ENCODE measurements at regions not wholly inside any gene's neighbourhood (a gene's known extent, or its start where the extent isn't known, plus 50 kb on each side); places are given as distances from the start of the nearest gene placed in this dataset.

- Histone ChIP-seq H3K27ac (ENCODE audit: low read length in 2 of 2) (no peak overlapping the region), H3K79me2 (ENCODE audit: control insufficient read depth, insufficient read depth, low read length) (no peaks in the 10 kb centered on the region), H3K36me3 (replicated peaks in 1 of 2; ENCODE audit: control extremely low read depth in 1 of 2, control insufficient read depth in 1 of 2, extremely low read depth in 1 of 2, insufficient read depth in 2 of 2, low read length in 1 of 2) (no peaks in the 10 kb centered on the region), H2AFZ (ENCODE audit: insufficient read depth, low read depth, low read length, poor library complexity, severe bottlenecking) (no peak overlapping the region), H3K4me1 (ENCODE audit: control insufficient read depth in 2 of 2, insufficient read depth in 2 of 2, low read length in 2 of 2) (no peaks in the 10 kb centered on the region), H3K9ac (ENCODE audit: low read length) (no peak overlapping the region), H3K4me3 (ENCODE audit: control extremely low read depth in 1 of 5, extremely low read depth in 1 of 5, insufficient read depth in 1 of 5, low read depth in 2 of 5, low read length in 4 of 5) (no peak overlapping the region), H3K4me2 (replicated peaks; ENCODE audit: low read depth, low read length, poor library complexity, severe bottlenecking) (no peak overlapping the region), H4K20me1 (ENCODE audit: control insufficient read depth, insufficient read depth, low read length, poor library complexity, severe bottlenecking) (no peaks in the 10 kb centered on the region), H3K27me3 (replicated peaks in 1 of 4; ENCODE audit: control extremely low read depth in 1 of 4, control insufficient read depth in 3 of 4, insufficient read depth in 4 of 4, low read length in 3 of 4) (no peaks in the 10 kb centered on the region), H3K9me3 (ENCODE audit: control extremely low read depth in 1 of 3, control insufficient read depth in 2 of 3, insufficient read depth in 1 of 3, low read length in 2 of 3) (peaks cover 0 to 4% (median 0%) of the 10 kb centered on the region in 3 donors)
- Mint-ChIP-seq H3K9me3 (ENCODE audit: insufficient read depth) (no peaks in the 10 kb centered on the region), H3K27ac (no peak overlapping the region), H3K27me3 (no peaks in the 10 kb centered on the region), H3K4me1 (no peaks in the 10 kb centered on the region), H3K4me3 (no peak overlapping the region)
- WGBS (ENCODE audit: insufficient coverage), result 63% methylated on average over 5 of the region's 8 CpGs
- intact Hi-C loops (cut with micrococcal nuclease), result no loop called here
- ChIA-PET POLR2A (no interaction called here), CTCF (no interaction called here)
- TF ChIP-seq EZH2 (IDR thresholded peaks at IDR 0.05; ENCODE audit: borderline replicate concordance, insufficient read depth, low read depth, low read length, poor library complexity, severe bottlenecking) (no peak), CTCF (IDR thresholded peaks at IDR 0.05) (no peak)
- ATAC-seq (ENCODE audit: low read depth) (no peak), DNase-seq (no peak)
Observed at GRCh38 chr10:44478876-44479705, 94.2 kb upstream of the CXCL12 start.

- DNase-seq (no peak), ATAC-seq (ENCODE audit: low read depth) (no peak)
- H2AFZ ChIP-seq (ENCODE audit: insufficient read depth, low read depth, low read length, poor library complexity, severe bottlenecking), result no peak overlapping the region
- no peak for TF ChIP-seq EZH2 (IDR thresholded peaks at IDR 0.05; ENCODE audit: borderline replicate concordance, insufficient read depth, low read depth, low read length, poor library complexity, severe bottlenecking)
- H3K9me3 ChIP-seq (ENCODE audit: control extremely low read depth in 1 of 3, control insufficient read depth in 2 of 3, insufficient read depth in 1 of 3, low read length in 2 of 3), result peaks cover 0 to 4% (median 0%) of the 10 kb centered on the region in 3 donors
- no peaks in the 10 kb centered on the region for H3K27me3 ChIP-seq (replicated peaks in 1 of 4; ENCODE audit: control extremely low read depth in 1 of 4, control insufficient read depth in 3 of 4, insufficient read depth in 4 of 4, low read length in 3 of 4)
- no peak overlapping the region for H3K4me2 ChIP-seq (replicated peaks; ENCODE audit: low read depth, low read length, poor library complexity, severe bottlenecking)
- H3K4me3 ChIP-seq (ENCODE audit: control extremely low read depth in 1 of 5, extremely low read depth in 1 of 5, insufficient read depth in 1 of 5, low read depth in 2 of 5, low read length in 4 of 5), result no peak overlapping the region
- no peak overlapping the region for H3K4me3 Mint-ChIP-seq
- H4K20me1 ChIP-seq (ENCODE audit: control insufficient read depth, insufficient read depth, low read length, poor library complexity, severe bottlenecking), result no peaks in the 10 kb centered on the region
- intact Hi-C loops (cut with micrococcal nuclease), result no loop called here
- POLR2A ChIA-PET, result no interaction called here
- H3K79me2 ChIP-seq (ENCODE audit: control insufficient read depth, insufficient read depth, low read length), result no peaks in the 10 kb centered on the region
- H3K27ac ChIP-seq (ENCODE audit: low read length in 2 of 2), result no peak overlapping the region
- 75% methylated on average over 3 of the region's 3 CpGs for WGBS (ENCODE audit: insufficient coverage)
- no peak overlapping the region for H3K9ac ChIP-seq (ENCODE audit: low read length)
- no peaks in the 10 kb centered on the region for H3K4me1 Mint-ChIP-seq
- H3K27ac Mint-ChIP-seq, result no peak overlapping the region
- H3K9me3 Mint-ChIP-seq (ENCODE audit: insufficient read depth), result no peaks in the 10 kb centered on the region
- no peaks in the 10 kb centered on the region for H3K4me1 ChIP-seq (ENCODE audit: control insufficient read depth in 2 of 2, insufficient read depth in 2 of 2, low read length in 2 of 2)
- no peaks in the 10 kb centered on the region for H3K27me3 Mint-ChIP-seq
- no peaks in the 10 kb centered on the region for H3K36me3 ChIP-seq (replicated peaks in 1 of 2; ENCODE audit: control extremely low read depth in 1 of 2, control insufficient read depth in 1 of 2, extremely low read depth in 1 of 2, insufficient read depth in 2 of 2, low read length in 1 of 2)
- CTCF ChIA-PET, result no interaction called here
Observed at GRCh38 chr10:44492678-44493077, 107.8 kb upstream of the CXCL12 start.

All from B cell (primary cell).